ENCODE measurements at regions not wholly inside any gene's neighbourhood (a gene's known extent, or its start where the extent isn't known, plus 50 kb on each side); places are given as distances from the start of the nearest gene placed in this dataset.

GRCh38 chr11:134476435-134477021 lies 64.5 kb upstream of the B3GAT1 start:
- H3K4me3 ChIP-seq = no peak overlapping the region
- intact Hi-C loops (cut with DNase I) = no loop called here
- H3K27me3 ChIP-seq = peaks cover 0 to 86% (median 12%) of the 10 kb centered on the region in 9 donors
- no peaks in the 10 kb centered on the region for H3K4me1 ChIP-seq
- H3K36me3 ChIP-seq = no peaks in the 10 kb centered on the region
- ATAC-seq (no peak), DNase-seq (no peak)
- TF ChIP-seq POLR2A (IDR thresholded peaks at IDR 0.05) = no peak
- no peak for TF ChIP-seq CTCF (IDR thresholded peaks at IDR 0.05)
- 7 to 10% (median 8%) methylated on average over 11 of the region's 11 CpGs for WGBS, 4 donors
- no peaks in the 10 kb centered on the region for H3K9me3 ChIP-seq
- no peak overlapping the region for H3K27ac ChIP-seq

GRCh38 chr11:134475951-134476350 lies 63.9 kb upstream of the B3GAT1 start:
- Histone ChIP-seq H3K27me3 (peaks cover 4 to 87% (median 17%) of the 10 kb centered on the region in 9 donors), H3K4me1 (no peaks in the 10 kb centered on the region), H3K4me3 (no peak overlapping the region), H3K36me3 (no peaks in the 10 kb centered on the region), H3K9me3 (no peaks in the 10 kb centered on the region), H3K27ac (no peak overlapping the region)
- 59 to 76% (median 71%) methylated on average over 4 to 7 of the region's 7 CpGs for WGBS, 4 donors
- TF ChIP-seq POLR2A (IDR thresholded peaks at IDR 0.05) = no peak
- no peak for TF ChIP-seq CTCF (IDR thresholded peaks at IDR 0.05)
- no peak for ATAC-seq
- intact Hi-C loops (cut with DNase I) = no loop called here
- DNase-seq = no peak

GRCh38 chr11:134474942-134475341 lies 62.9 kb upstream of the B3GAT1 start:
- no peak for DNase-seq
- ATAC-seq = no peak
- no peaks in the 10 kb centered on the region for H3K4me1 ChIP-seq
- no peak overlapping the region for H3K27ac ChIP-seq
- 79 to 82% (median 80%) methylated on average over 9 of the region's 9 CpGs for WGBS, 4 donors
- TF ChIP-seq POLR2A (IDR thresholded peaks at IDR 0.05) (no peak), CTCF (IDR thresholded peaks at IDR 0.05) (no peak)
- peaks cover 4 to 83% (median 17%) of the 10 kb centered on the region in 9 donors for H3K27me3 ChIP-seq
- H3K9me3 ChIP-seq = no peaks in the 10 kb centered on the region
- no peak overlapping the region for H3K4me3 ChIP-seq
- intact Hi-C loops (cut with DNase I) = no loop called here
- no peaks in the 10 kb centered on the region for H3K36me3 ChIP-seq

GRCh38 chr11:134474070-134474860 lies 62.2 kb upstream of the B3GAT1 start:
- peaks cover 4 to 79% (median 17%) of the 10 kb centered on the region in 9 donors for H3K27me3 ChIP-seq
- TF ChIP-seq POLR2A (IDR thresholded peaks at IDR 0.05) = no peak
- TF ChIP-seq CTCF (IDR thresholded peaks at IDR 0.05) = no peak
- DNase-seq = no peak

More at GRCh38 chr11:134474070-134474860, 62.2 kb upstream of the B3GAT1 start:
- no peak for ATAC-seq
- H3K36me3 ChIP-seq = no peaks in the 10 kb centered on the region
- no peak overlapping the region for H3K4me3 ChIP-seq
- 74 to 80% (median 77%) methylated on average over 21 of the region's 21 CpGs for WGBS, 4 donors
- intact Hi-C loops (cut with DNase I) = no loop called here
- no peaks in the 10 kb centered on the region for H3K4me1 ChIP-seq
- H3K27ac ChIP-seq = no peak overlapping the region
- no peaks in the 10 kb centered on the region for H3K9me3 ChIP-seq

All from heart left ventricle (tissue), 16 donors.